SK-N-SH treated with all-trans-retinoic acid at 6 μM for 48 hours (cell line): ENCODE measurements at regions not wholly inside any gene's neighbourhood (a gene's known extent, or its start where the extent isn't known, plus 50 kb on each side); places are given as distances from the start of the nearest gene placed in this dataset.

ENCODE experiments used
- ARNTL ChIP-seq: fragments of 450-650 bp; formaldehyde crosslinking; IDR thresholded peaks from 2 replicates; pipeline ENCODE4 v1.5.0; 2020; ENCODE audit warnings: low read depth, mild to moderate bottlenecking, moderate library complexity, borderline replicate concordance
- OSR1 ChIP-seq: fragments of 250-450 bp; sonication (Bioruptor Pico); IDR thresholded peaks from 2 replicates; pipeline ENCODE4 v1.8.0; 2022; ENCODE audit warnings: moderate library complexity, mild to moderate bottlenecking, inconsistent platforms
- POU6F1 ChIP-seq: fragments of 250-450 bp; sonication (Bioruptor Pico); IDR thresholded peaks from 2 replicates; pipeline ENCODE4 v1.8.0; 2021; ENCODE audit warnings: low read depth, mild to moderate bottlenecking, moderate library complexity, borderline replicate concordance
- ZFP3 ChIP-seq: fragments of 250-450 bp; sonication (Bioruptor Pico); IDR thresholded peaks from 2 replicates; pipeline ENCODE4 v1.5.0; 2020; ENCODE audit warnings: mild to moderate bottlenecking, moderate library complexity
- ZFP30 ChIP-seq: fragments of 450-650 bp; formaldehyde crosslinking; IDR thresholded peaks from 2 replicates; pipeline ENCODE4 v1.5.0; 2022; ENCODE audit warnings: mild to moderate bottlenecking, moderate library complexity
- ZNF565 ChIP-seq: fragments of 450-650 bp; formaldehyde crosslinking; conservative IDR thresholded peaks from 2 replicates; pipeline ENCODE4 v1.5.0; 2020; ENCODE audit warnings: low read depth, mild to moderate bottlenecking, moderate library complexity
- TF ChIP-seq, protein P1 (sequence below): fragments of 250-450 bp; sonication (Bioruptor Pico); IDR thresholded peaks from 2 replicates; pipeline ENCODE4 v1.8.0; 2020; ENCODE audit warnings: mild to moderate bottlenecking, moderate library complexity, borderline replicate concordance

DNA sequence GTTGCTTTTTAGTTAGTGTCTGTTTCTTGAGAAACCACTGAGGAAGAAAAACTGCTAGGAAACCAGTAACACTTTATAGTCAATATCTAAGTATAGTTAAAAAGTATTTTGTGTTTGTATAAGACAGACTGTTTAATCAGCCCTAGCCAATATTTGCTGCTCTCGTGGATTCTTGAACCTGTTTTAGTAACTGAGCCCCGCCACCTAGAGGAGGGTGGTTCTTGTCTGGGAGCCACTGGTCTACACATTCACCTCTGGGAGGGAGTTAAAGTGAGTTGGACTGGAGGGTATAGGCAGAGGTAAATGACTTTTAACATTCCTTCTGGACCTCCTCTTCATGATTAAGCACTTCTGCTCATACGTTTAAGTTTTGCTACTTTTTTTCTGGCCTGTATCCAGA, 117.2 kb downstream of the SPATA31D1 start:
- TF ChIP-seq, protein P1, sequence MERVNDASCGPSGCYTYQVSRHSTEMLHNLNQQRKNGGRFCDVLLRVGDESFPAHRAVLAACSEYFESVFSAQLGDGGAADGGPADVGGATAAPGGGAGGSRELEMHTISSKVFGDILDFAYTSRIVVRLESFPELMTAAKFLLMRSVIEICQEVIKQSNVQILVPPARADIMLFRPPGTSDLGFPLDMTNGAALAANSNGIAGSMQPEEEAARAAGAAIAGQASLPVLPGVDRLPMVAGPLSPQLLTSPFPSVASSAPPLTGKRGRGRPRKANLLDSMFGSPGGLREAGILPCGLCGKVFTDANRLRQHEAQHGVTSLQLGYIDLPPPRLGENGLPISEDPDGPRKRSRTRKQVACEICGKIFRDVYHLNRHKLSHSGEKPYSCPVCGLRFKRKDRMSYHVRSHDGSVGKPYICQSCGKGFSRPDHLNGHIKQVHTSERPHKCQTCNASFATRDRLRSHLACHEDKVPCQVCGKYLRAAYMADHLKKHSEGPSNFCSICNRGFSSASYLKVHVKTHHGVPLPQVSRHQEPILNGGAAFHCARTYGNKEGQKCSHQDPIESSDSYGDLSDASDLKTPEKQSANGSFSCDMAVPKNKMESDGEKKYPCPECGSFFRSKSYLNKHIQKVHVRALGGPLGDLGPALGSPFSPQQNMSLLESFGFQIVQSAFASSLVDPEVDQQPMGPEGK (CRISPR knock-in tag) = no peak
- TF ChIP-seq POU6F1 (CRISPR knock-in tag) (no peak), ARNTL (CRISPR knock-in tag) (no peak), ZNF565 (no peak), OSR1 (CRISPR knock-in tag) (no peak), ZFP3 (CRISPR knock-in tag) (no peak), ZFP30 (no peak)
